Vagina (tissue), 2 donors: ENCODE measurements at regions not wholly inside any gene's neighbourhood (a gene's known extent, or its start where the extent isn't known, plus 50 kb on each side); places are given as distances from the start of the nearest gene placed in this dataset.

Experiments used
- DNase-seq, 2 donors: peaks; one replicate each; pipeline ENCODE4 v3.0.0-alpha.2; 2017; ENCODE audit errors: extremely low spot score in 2 of 2
- H3K27ac ChIP-seq: fragments of 200-600 bp; sonication (generic); one replicate; pipeline ENCODE4 v1.5.1; 2019
- H3K27me3 ChIP-seq: fragments of 200-600 bp; sonication (generic); one replicate; pipeline ENCODE4 v1.5.1; 2019
- H3K36me3 ChIP-seq, 2 donors: fragments of 200-600 bp; sonication (generic); one replicate each; pipeline ENCODE4 v1.5.1; 2017 to 2019
- H3K4me1 ChIP-seq: fragments of 200-600 bp; sonication (generic); one replicate; pipeline ENCODE4 v1.5.1; 2019
- H3K4me3 ChIP-seq, 2 donors: fragments of 200-600 bp; sonication (generic); 1 replicate in 1 of 2; 2 replicates in 1 of 2; pipeline ENCODE4 v1.5.1; 2016 to 2019
- H3K9me3 ChIP-seq: fragments of 200-600 bp; sonication (generic); one replicate; pipeline ENCODE4 v1.5.1; 2019
- CTCF ChIP-seq, 3 experiments: fragments of 450-650 bp in 2 of 3; fragments of 200-600 bp in 1 of 3; sonication (generic) in 1 of 3; IDR thresholded peaks; one replicate each; pipeline ENCODE4 v1.5.1; 2017 to 2019; ENCODE audit warnings: antibody characterized with exemption in 3 of 3, mild to moderate bottlenecking in 2 of 3, moderate library complexity in 2 of 3
- POLR2A ChIP-seq, 2 donors: fragments of 450-650 bp; IDR thresholded peaks; one replicate each; pipeline ENCODE4 v1.6.1; 2017; ENCODE audit warnings: antibody characterized with exemption in 2 of 2, mild to moderate bottlenecking in 2 of 2, moderate library complexity in 2 of 2
- POLR2AphosphoS5 ChIP-seq, 2 donors: sonication (generic); formaldehyde crosslinking; IDR thresholded peaks; one replicate each; pipeline ENCODE4 v1.9.0; 2017; ENCODE audit warnings: antibody characterized with exemption in 2 of 2, mild to moderate bottlenecking in 2 of 2, low read depth in 1 of 2; ENCODE audit not compliant: insufficient read depth in 1 of 2
- intact Hi-C: fragments of 100-400 bp; cut with DNase I; formaldehyde crosslinking; loops from one replicate; pipeline ENCODE4 v1.15.1; 2023

- H3K9me3 ChIP-seq = no peaks in the 10 kb centered on the region
- H3K4me3 ChIP-seq = no peak overlapping the region
- no peaks in the 10 kb centered on the region for H3K4me1 ChIP-seq
- DNase-seq = no peak
- no peak overlapping the region for H3K27ac ChIP-seq
- no peak for TF ChIP-seq CTCF (IDR thresholded peaks at IDR 0.05)
- TF ChIP-seq POLR2AphosphoS5 (IDR thresholded peaks at IDR 0.05; ENCODE audit: insufficient read depth in 1 of 2, low read depth in 1 of 2) = no peak
- TF ChIP-seq POLR2A (IDR thresholded peaks at IDR 0.05) = no peak
- no peaks in the 10 kb centered on the region for H3K27me3 ChIP-seq
- intact Hi-C loops = no loop called here
- no peaks in the 10 kb centered on the region for H3K36me3 ChIP-seq
Observed at GRCh38 chr2:118738524-118739308, 108.7 kb downstream of the EN1 start.

GRCh38 chr2:118738106-118738505 is 109.3 kb downstream of the EN1 start:
- intact Hi-C loops = no loop called here
- H3K9me3 ChIP-seq = no peaks in the 10 kb centered on the region
- TF ChIP-seq POLR2A (IDR thresholded peaks at IDR 0.05) (no peak), POLR2AphosphoS5 (IDR thresholded peaks at IDR 0.05; ENCODE audit: insufficient read depth in 1 of 2, low read depth in 1 of 2) (no peak), CTCF (IDR thresholded peaks at IDR 0.05) (no peak)
- H3K36me3 ChIP-seq = no peaks in the 10 kb centered on the region
- no peaks in the 10 kb centered on the region for H3K4me1 ChIP-seq
- H3K27ac ChIP-seq = no peak overlapping the region
- no peak for DNase-seq
- no peak overlapping the region for H3K4me3 ChIP-seq
- H3K27me3 ChIP-seq = no peaks in the 10 kb centered on the region

DNA sequence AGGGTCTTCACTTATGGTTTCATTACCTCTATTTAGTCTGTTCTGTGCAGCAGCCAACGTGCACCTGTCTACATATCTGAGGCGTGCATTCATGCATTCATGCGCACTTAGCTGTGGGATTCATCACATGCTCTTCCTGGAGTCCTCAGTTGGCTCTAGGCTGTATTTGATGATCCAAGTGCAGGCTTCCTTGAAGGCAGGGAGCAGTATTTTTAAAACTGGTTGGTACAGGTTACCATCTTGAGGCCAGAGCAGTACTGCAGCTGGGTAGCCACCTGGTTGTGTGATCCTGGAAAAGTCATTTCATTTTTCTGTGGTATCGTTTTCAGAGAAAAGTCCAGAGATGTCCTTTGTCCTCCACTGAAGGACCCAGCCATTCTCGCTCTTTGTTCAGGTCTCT is 109.8 kb downstream of the EN1 start:
- Histone ChIP-seq H3K36me3 (no peaks in the 10 kb centered on the region), H3K9me3 (no peaks in the 10 kb centered on the region), H3K4me1 (no peaks in the 10 kb centered on the region), H3K27ac (no peak overlapping the region), H3K4me3 (no peak overlapping the region), H3K27me3 (no peaks in the 10 kb centered on the region)
- intact Hi-C loops = no loop called here
- no peak for TF ChIP-seq POLR2A (IDR thresholded peaks at IDR 0.05)
- no peak for TF ChIP-seq POLR2AphosphoS5 (IDR thresholded peaks at IDR 0.05; ENCODE audit: insufficient read depth in 1 of 2, low read depth in 1 of 2)
- no peak for TF ChIP-seq CTCF (IDR thresholded peaks at IDR 0.05)
- DNase-seq = no peak

DNA sequence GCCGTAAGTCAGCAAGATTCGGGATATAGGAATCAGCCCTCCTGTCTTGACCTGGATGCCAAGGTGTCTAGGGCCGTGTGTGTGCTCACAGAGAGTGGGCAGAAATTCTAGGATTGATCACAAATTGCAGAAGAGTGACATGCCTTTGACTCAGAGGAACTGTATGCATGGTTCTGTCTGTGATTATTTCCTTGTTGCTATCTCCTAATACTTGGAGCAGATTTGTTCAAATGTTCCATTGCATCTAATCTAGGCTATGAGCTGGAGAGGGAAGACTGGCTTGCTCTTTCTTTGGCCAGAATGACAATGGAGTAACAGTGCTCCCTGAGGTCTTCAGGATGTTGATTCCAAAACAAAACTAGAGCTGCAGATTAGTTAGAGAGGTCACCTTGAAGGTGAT is 115.0 kb downstream of the EN1 start:
- no peak overlapping the region for H3K4me3 ChIP-seq
- TF ChIP-seq POLR2A (IDR thresholded peaks at IDR 0.05) = no peak
- TF ChIP-seq CTCF (IDR thresholded peaks at IDR 0.05) = no peak
- no peak for TF ChIP-seq POLR2AphosphoS5 (IDR thresholded peaks at IDR 0.05; ENCODE audit: insufficient read depth in 1 of 2, low read depth in 1 of 2)
- no peak overlapping the region for H3K27ac ChIP-seq
- no peaks in the 10 kb centered on the region for H3K9me3 ChIP-seq
- H3K36me3 ChIP-seq = no peaks in the 10 kb centered on the region
- H3K4me1 ChIP-seq = no peaks in the 10 kb centered on the region
- intact Hi-C loops = no loop called here
- DNase-seq = peak in 1 of 2 donors; percentile 14
- H3K27me3 ChIP-seq = no peaks in the 10 kb centered on the region

GRCh38 chr2:118731413-118731812 is 116.0 kb downstream of the EN1 start:
- no peaks in the 10 kb centered on the region for H3K27me3 ChIP-seq
- H3K4me3 ChIP-seq = no peak overlapping the region
- no peak overlapping the region for H3K27ac ChIP-seq
- no peaks in the 10 kb centered on the region for H3K36me3 ChIP-seq
- DNase-seq = no peak
- H3K9me3 ChIP-seq = no peaks in the 10 kb centered on the region
- TF ChIP-seq POLR2AphosphoS5 (IDR thresholded peaks at IDR 0.05; ENCODE audit: insufficient read depth in 1 of 2, low read depth in 1 of 2) (no peak), POLR2A (IDR thresholded peaks at IDR 0.05) (no peak), CTCF (IDR thresholded peaks at IDR 0.05) (no peak)
- H3K4me1 ChIP-seq = no peaks in the 10 kb centered on the region
- intact Hi-C loops = no loop called here
